ENCODE measurements at regions not wholly inside any gene's neighbourhood (a gene's known extent, or its start where the extent isn't known, plus 50 kb on each side); places are given as distances from the start of the nearest gene placed in this dataset.

- DNase-seq (ENCODE audit: low read depth) = peak; percentile 15
- H3K4me3 ChIP-seq (ENCODE audit: low read depth, low read length) = no peak overlapping the region
- TF ChIP-seq CTCF (IDR thresholded peaks at IDR 0.05; ENCODE audit: low read depth, low read length, missing control alignments) = peak; percentile 79
These were observed 296.5 kb downstream of the THBS2 start for GRCh38 chr6:168956884-168957730.

DNA sequence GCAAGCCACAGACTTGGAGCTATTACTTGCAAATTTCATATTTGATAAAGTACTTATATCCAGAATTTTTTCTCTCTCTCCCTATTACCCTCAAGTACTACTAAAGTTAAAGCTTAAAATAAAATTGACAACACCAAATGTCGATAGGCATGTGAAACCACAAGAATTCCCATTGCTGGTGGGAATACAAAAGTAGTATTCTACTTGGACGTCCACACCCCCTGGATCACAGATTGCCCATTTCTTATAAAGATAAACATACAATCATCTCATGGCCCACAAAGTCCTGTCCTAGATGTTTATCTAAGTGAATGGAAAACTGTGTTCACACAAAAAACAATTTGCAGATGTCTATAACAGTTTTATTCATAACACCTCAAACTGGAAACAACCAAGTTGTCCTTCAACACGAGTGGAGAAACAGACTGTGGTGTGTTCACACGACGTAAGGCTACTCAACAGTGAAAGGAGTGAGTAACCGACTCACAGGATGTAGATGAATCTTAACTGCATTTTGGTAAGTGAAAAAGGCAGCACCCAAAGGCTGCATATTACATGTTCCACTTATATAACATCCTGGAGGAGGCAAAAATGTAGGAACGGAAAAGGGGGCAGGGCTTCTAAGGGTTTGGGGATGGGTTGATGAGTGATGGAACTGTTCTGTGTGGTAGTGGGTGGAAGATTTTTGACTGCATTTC, 297.4 kb downstream of the THBS2 start:
- no peak overlapping the region for H3K4me3 ChIP-seq (ENCODE audit: low read depth, low read length)
- no peak for TF ChIP-seq CTCF (IDR thresholded peaks at IDR 0.05; ENCODE audit: low read depth, low read length, missing control alignments)
- DNase-seq (ENCODE audit: low read depth) = no peak

DNA sequence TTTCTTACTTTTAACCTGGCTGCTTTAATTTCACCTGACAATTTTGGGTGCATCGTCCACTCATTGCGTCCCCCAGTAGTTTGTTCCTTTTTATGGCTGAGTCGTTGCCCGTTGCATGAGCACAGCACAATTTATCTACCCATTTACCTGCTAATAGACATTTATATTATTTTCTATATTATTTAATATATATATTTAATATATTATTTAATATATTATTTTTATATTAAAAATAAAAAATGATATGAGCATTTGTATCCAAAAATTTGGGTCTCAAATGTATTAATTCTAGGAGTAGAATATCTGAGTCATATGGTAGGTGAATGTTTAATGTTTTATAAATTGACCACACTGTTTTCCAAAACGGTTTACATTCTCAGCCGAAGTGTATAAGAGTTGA, 300.2 kb downstream of the THBS2 start:
- no peak overlapping the region for H3K4me3 ChIP-seq (ENCODE audit: low read depth, low read length)
- no peak for DNase-seq (ENCODE audit: low read depth)
- no peak for TF ChIP-seq CTCF (IDR thresholded peaks at IDR 0.05; ENCODE audit: low read depth, low read length, missing control alignments)

GRCh38 chr6:168951217-168951616, 302.4 kb downstream of the THBS2 start:
- no peak for TF ChIP-seq CTCF (IDR thresholded peaks at IDR 0.05; ENCODE audit: low read depth, low read length, missing control alignments)
- no peak overlapping the region for H3K4me3 ChIP-seq (ENCODE audit: low read depth, low read length)
- DNase-seq (ENCODE audit: low read depth) = no peak

- H3K4me3 ChIP-seq (ENCODE audit: low read depth, low read length) = no peak overlapping the region
- TF ChIP-seq CTCF (IDR thresholded peaks at IDR 0.05; ENCODE audit: low read depth, low read length, missing control alignments) = no peak
- DNase-seq (ENCODE audit: low read depth) = no peak
These were observed 302.8 kb downstream of the THBS2 start for GRCh38 chr6:168950858-168951214.

GRCh38 chr6:168949981-168950857, 303.4 kb downstream of the THBS2 start:
- TF ChIP-seq CTCF (IDR thresholded peaks at IDR 0.05; ENCODE audit: low read depth, low read length, missing control alignments) = no peak
- DNase-seq (ENCODE audit: low read depth) = no peak
- no peak overlapping the region for H3K4me3 ChIP-seq (ENCODE audit: low read depth, low read length)
